Mammary epithelial cell (primary cell): ENCODE measurements at regions not wholly inside any gene's neighbourhood (a gene's known extent, or its start where the extent isn't known, plus 50 kb on each side); places are given as distances from the start of the nearest gene placed in this dataset.

Experiments used
- EZH2 ChIP-seq: IDR thresholded peaks from 2 replicates; pipeline ENCODE4 v1.6.1; 2012; ENCODE audit warnings: low read length, inconsistent platforms, borderline replicate concordance
- TF ChIP-seq, protein P1 (sequence below), 2 donors: IDR thresholded peaks in 1 of 2; conservative IDR thresholded peaks in 1 of 2; 2 replicates each; pipeline ENCODE4 v1.5.1; 2011 to 2012; ENCODE audit warnings: inconsistent platforms in 2 of 2, low read length in 2 of 2, mild to moderate bottlenecking in 2 of 2, control low read depth in 1 of 2, low read depth in 1 of 2; ENCODE audit not compliant: insufficient read depth in 1 of 2; ENCODE audit errors: extremely low read depth in 1 of 2

DNA sequence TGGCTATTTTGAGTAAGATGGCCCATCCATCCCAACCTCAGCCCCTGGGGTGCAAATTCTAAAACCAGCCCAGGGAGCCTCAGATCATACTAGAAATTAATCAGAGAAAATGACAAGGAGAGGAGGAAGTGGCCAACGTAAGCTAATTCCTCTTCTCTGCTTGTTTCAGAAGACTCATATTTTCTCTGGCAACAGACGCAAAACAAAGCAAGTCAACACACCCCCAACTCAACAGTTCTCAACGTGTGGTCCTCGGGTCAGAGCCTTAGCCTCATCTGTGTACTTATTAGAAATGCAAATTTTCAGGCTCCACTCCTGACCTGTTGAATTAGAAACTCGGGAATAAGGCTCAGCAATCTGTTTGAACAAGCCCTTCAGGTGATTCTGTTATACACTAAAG, 413.9 kb upstream of the AUTS2 start:
- TF ChIP-seq, protein P1, sequence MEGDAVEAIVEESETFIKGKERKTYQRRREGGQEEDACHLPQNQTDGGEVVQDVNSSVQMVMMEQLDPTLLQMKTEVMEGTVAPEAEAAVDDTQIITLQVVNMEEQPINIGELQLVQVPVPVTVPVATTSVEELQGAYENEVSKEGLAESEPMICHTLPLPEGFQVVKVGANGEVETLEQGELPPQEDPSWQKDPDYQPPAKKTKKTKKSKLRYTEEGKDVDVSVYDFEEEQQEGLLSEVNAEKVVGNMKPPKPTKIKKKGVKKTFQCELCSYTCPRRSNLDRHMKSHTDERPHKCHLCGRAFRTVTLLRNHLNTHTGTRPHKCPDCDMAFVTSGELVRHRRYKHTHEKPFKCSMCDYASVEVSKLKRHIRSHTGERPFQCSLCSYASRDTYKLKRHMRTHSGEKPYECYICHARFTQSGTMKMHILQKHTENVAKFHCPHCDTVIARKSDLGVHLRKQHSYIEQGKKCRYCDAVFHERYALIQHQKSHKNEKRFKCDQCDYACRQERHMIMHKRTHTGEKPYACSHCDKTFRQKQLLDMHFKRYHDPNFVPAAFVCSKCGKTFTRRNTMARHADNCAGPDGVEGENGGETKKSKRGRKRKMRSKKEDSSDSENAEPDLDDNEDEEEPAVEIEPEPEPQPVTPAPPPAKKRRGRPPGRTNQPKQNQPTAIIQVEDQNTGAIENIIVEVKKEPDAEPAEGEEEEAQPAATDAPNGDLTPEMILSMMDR (conservative IDR thresholded peaks at IDR 0.05 in 1 of 2, IDR thresholded peaks at IDR 0.05 in 1 of 2; ENCODE audit: extremely low read depth in 1 of 2, insufficient read depth in 1 of 2, low read depth in 1 of 2, low read length in 2 of 2): no peak
- no peak for TF ChIP-seq EZH2
